Neural cell (in vitro differentiated cells): ENCODE measurements at regions not wholly inside any gene's neighbourhood (a gene's known extent, or its start where the extent isn't known, plus 50 kb on each side); places are given as distances from the start of the nearest gene placed in this dataset.

Experiments used
- H2AFZ ChIP-seq: fragments of 200-600, 300-800 bp; sonication (generic), shearing (Covaris generic); 2 replicates; pipeline ENCODE4 v1.6.0; 2014; ENCODE audit warnings: low read depth, mild to moderate bottlenecking, antibody characterized with exemption, low read length, moderate library complexity
- H3F3A ChIP-seq: fragments of 200-600 bp; shearing (Covaris generic); 2 replicates; pipeline ENCODE4 v1.6.1; 2016; ENCODE audit warnings: mild to moderate bottlenecking, moderate library complexity, mixed read lengths, antibody characterized with exemption, low read length; ENCODE audit not compliant: insufficient read depth, poor library complexity, severe bottlenecking
- H3K27ac ChIP-seq: fragments of 200-600, 300-800 bp; sonication (generic), shearing (Covaris generic); 2 replicates; pipeline ENCODE4 v1.5.1; 2014; ENCODE audit warnings: mild to moderate bottlenecking, low read length, moderate library complexity
- H3K27me3 ChIP-seq: fragments of 300-800, 200-600 bp; sonication (generic), shearing (Covaris generic); 2 replicates; pipeline ENCODE4 v1.6.0; 2014; ENCODE audit warnings: mild to moderate bottlenecking, low read depth, low read length, moderate library complexity; ENCODE audit not compliant: insufficient read depth
- H3K36me3 ChIP-seq: fragments of 300-800, 200-600 bp; sonication (generic), shearing (Covaris generic); 2 replicates; pipeline ENCODE4 v1.5.1; 2014; ENCODE audit warnings: mild to moderate bottlenecking, antibody characterized with exemption, low read length, moderate library complexity; ENCODE audit not compliant: insufficient read depth
- H3K4me2 ChIP-seq: fragments of 300-800, 200-600 bp; sonication (generic), shearing (Covaris generic); 2 replicates; pipeline ENCODE4 v1.6.0; 2014; ENCODE audit warnings: mild to moderate bottlenecking, low read length
- H3K4me3 ChIP-seq: fragments of 300-800, 200-600 bp; sonication (generic), shearing (Covaris generic); 2 replicates; pipeline ENCODE4 v1.5.1; 2014; ENCODE audit warnings: mild to moderate bottlenecking, low read length, moderate library complexity
- H3K79me2 ChIP-seq: fragments of 200-600 bp; shearing (Covaris generic); replicated peaks from 2 replicates; pipeline ENCODE4 v1.6.0; 2014; ENCODE audit warnings: mild to moderate bottlenecking, low read length, moderate library complexity; ENCODE audit not compliant: insufficient read depth
- H3K9ac ChIP-seq: fragments of 300-800, 200-600 bp; sonication (generic), shearing (Covaris generic); 2 replicates; pipeline ENCODE4 v1.6.1; 2016; ENCODE audit warnings: mild to moderate bottlenecking, low read length, mixed read lengths
- H3K9me2 ChIP-seq: fragments of 200-600 bp; shearing (Covaris generic); 2 replicates; pipeline ENCODE4 v1.6.1; 2016; ENCODE audit warnings: mild to moderate bottlenecking, low read length, mixed read lengths; ENCODE audit not compliant: insufficient read depth
- H3K9me3 ChIP-seq: fragments of 200-600, 300-800 bp; sonication (generic), shearing (Covaris generic); 2 replicates; pipeline ENCODE4 v1.6.1; 2016; ENCODE audit warnings: mild to moderate bottlenecking, mixed run types, low read length, moderate library complexity, mixed read lengths
- H4K20me1 ChIP-seq: fragments of 200-600 bp; shearing (Covaris generic); 2 replicates; pipeline ENCODE4 v1.6.1; 2016; ENCODE audit warnings: mild to moderate bottlenecking, mixed run types; ENCODE audit not compliant: insufficient read depth
- CTCF ChIP-seq: fragments of 450-650 bp; IDR thresholded peaks from 2 replicates; pipeline ENCODE4 v1.5.1; 2014; ENCODE audit warnings: antibody characterized with exemption, mild to moderate bottlenecking, moderate library complexity; ENCODE audit not compliant: poor library complexity, severe bottlenecking
- EP300 ChIP-seq: fragments of 450-650 bp; conservative IDR thresholded peaks from 2 replicates; pipeline ENCODE4 v1.6.1; 2014; ENCODE audit warnings: antibody characterized with exemption, mild to moderate bottlenecking, moderate library complexity; ENCODE audit not compliant: poor library complexity, severe bottlenecking
- EZH2 ChIP-seq: fragments of 200-600, 300-800 bp; shearing (Covaris generic), sonication (generic); IDR thresholded peaks from 2 replicates; pipeline ENCODE4 v1.6.1; 2014; ENCODE audit warnings: antibody characterized with exemption, low read length, borderline replicate concordance, mild to moderate bottlenecking; ENCODE audit not compliant: insufficient read depth, poor library complexity, severe bottlenecking
- MXI1 ChIP-seq: fragments of 450-650 bp; conservative IDR thresholded peaks from 2 replicates; pipeline ENCODE4 v1.6.1; 2014; ENCODE audit warnings: antibody characterized with exemption, mild to moderate bottlenecking; ENCODE audit not compliant: poor library complexity, severe bottlenecking
- RAD21 ChIP-seq: fragments of 450-650 bp; conservative IDR thresholded peaks from 2 replicates; pipeline ENCODE4 v1.6.1; 2014; ENCODE audit warnings: antibody characterized with exemption, mild to moderate bottlenecking, moderate library complexity
- REST ChIP-seq: IDR thresholded peaks from 2 replicates; pipeline ENCODE4 v1.6.1; 2012; ENCODE audit warnings: borderline replicate concordance
- SMC3 ChIP-seq: fragments of 450-650 bp; conservative IDR thresholded peaks from 2 replicates; pipeline ENCODE4 v1.6.1; 2014; ENCODE audit warnings: antibody characterized with exemption, mild to moderate bottlenecking, moderate library complexity; ENCODE audit not compliant: poor library complexity
- TAF1 ChIP-seq: IDR thresholded peaks from 2 replicates; pipeline ENCODE4 v1.6.1; 2012; ENCODE audit warnings: low read depth

- Histone ChIP-seq H2AFZ (no peak overlapping the region), H3K36me3 (no peaks in the 10 kb centered on the region), H3K27ac (no peak overlapping the region), H3K79me2 (no peaks in the 10 kb centered on the region), H3K9ac (no peak overlapping the region), H4K20me1 (no peaks in the 10 kb centered on the region), H3K9me3 (no peaks in the 10 kb centered on the region), H3K27me3 (no peaks in the 10 kb centered on the region), H3K9me2 (no peaks in the 10 kb centered on the region), H3K4me3 (no peak overlapping the region), H3F3A (no peaks in the 10 kb centered on the region), H3K4me2 (no peak overlapping the region)
- no peak for TF ChIP-seq EZH2
- TF ChIP-seq CTCF: no peak
- TF ChIP-seq TAF1: no peak
- no peak for TF ChIP-seq EP300
- no peak for TF ChIP-seq REST
These were observed 191.1 kb upstream of the BMPER start for GRCh38 chr7:33714208-33714607.

DNA sequence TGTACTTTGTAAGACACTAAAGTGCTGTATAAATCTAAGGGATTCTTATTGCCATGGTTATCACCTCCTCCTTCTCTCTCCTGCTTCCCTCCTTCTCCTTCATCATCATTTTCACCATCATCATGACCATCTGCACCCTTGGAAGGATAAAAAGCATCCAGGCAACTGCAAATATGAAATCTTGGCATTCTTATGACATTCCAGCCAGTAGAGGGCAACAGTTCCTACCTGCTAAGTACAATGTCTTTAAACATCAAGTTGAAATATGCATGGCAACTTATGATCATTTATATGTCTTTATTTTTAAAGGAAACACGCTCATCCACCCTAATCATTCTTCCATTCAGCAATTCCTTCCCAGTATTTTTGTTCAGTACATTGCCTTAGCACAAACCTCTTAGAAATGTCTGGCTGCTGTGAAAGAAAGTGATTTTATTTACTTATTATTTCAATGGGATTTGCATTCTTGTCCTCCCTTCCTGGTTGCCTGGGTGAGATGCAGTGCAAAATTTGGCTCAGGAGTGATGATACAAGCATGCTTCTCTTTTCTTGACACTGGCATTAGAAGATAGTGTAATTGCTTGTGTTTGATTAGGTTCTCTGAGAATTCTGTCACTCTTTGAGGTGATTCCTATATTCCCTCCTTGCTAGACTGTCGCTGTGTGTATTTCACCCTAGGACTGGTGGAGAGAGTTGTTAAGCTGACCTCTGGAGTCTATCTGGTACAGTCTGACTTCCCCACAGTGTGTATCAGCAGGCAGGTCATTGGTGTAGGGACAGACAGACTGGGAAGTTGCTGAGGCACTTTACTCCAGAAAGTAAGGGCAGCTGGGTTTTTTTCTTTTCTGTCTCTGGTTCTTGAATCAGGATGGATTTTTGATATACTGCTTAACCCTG is 188.5 kb upstream of the BMPER start:
- Histone ChIP-seq H3K27ac (no peak overlapping the region), H3F3A (no peaks in the 10 kb centered on the region), H3K9me2 (no peaks in the 10 kb centered on the region), H3K27me3 (no peaks in the 10 kb centered on the region), H3K4me3 (no peak overlapping the region), H2AFZ (no peak overlapping the region), H3K36me3 (no peaks in the 10 kb centered on the region), H3K9ac (no peak overlapping the region), H3K4me2 (no peak overlapping the region), H3K79me2 (no peaks in the 10 kb centered on the region), H4K20me1 (no peaks in the 10 kb centered on the region), H3K9me3 (no peaks in the 10 kb centered on the region)
- TF ChIP-seq EZH2 (no peak), CTCF (peak; percentile 84), TAF1 (no peak), RAD21 (peak; percentile 76), EP300 (no peak), SMC3 (peak; percentile 78), MXI1 (no peak)
